Lower lobe of right lung (tissue), 2 donors: ENCODE measurements at regions not wholly inside any gene's neighbourhood (a gene's known extent, or its start where the extent isn't known, plus 50 kb on each side); places are given as distances from the start of the nearest gene placed in this dataset.

Experiments
- ATAC-seq, 2 donors: fragments of 200-7000 bp; cut with Tn5 transposase; one replicate each; pipeline ENCODE4 v1.9.1; 2020 to 2022; ENCODE audit warnings: mild to moderate bottlenecking in 2 of 2, moderate library complexity in 2 of 2
- DNase-seq: peaks from one replicate; pipeline ENCODE4 v3.0.0-alpha.2; 2020
- H3K27ac ChIP-seq: fragments of 200-600 bp; one replicate; pipeline ENCODE4 v1.8.0; 2022
- H3K27me3 ChIP-seq: fragments of 200-600 bp; one replicate; pipeline ENCODE4 v1.8.0; 2022; ENCODE audit warnings: low read depth
- H3K36me3 ChIP-seq: fragments of 200-600 bp; one replicate; pipeline ENCODE4 v1.8.0; 2022; ENCODE audit warnings: mild to moderate bottlenecking
- H3K4me1 ChIP-seq: fragments of 200-600 bp; one replicate; pipeline ENCODE4 v1.8.0; 2022
- H3K4me3 ChIP-seq: fragments of 200-600 bp; one replicate; pipeline ENCODE4 v1.8.0; 2022; ENCODE audit warnings: mild to moderate bottlenecking
- H3K9me3 ChIP-seq: fragments of 200-600 bp; one replicate; pipeline ENCODE4 v1.8.0; 2022
- CTCF ChIP-seq: fragments of 200-600 bp; IDR thresholded peaks from one replicate; pipeline ENCODE4 v1.8.0; 2022; ENCODE audit warnings: antibody characterized with exemption, mild to moderate bottlenecking
- intact Hi-C: fragments of 100-400 bp; cut with DNase I; formaldehyde crosslinking; loops from one replicate; pipeline ENCODE4 v1.11.0; 2022
- donor health status: DM: no; HTN: yes; CAD: no; lungs with severe emphysema.

DNA sequence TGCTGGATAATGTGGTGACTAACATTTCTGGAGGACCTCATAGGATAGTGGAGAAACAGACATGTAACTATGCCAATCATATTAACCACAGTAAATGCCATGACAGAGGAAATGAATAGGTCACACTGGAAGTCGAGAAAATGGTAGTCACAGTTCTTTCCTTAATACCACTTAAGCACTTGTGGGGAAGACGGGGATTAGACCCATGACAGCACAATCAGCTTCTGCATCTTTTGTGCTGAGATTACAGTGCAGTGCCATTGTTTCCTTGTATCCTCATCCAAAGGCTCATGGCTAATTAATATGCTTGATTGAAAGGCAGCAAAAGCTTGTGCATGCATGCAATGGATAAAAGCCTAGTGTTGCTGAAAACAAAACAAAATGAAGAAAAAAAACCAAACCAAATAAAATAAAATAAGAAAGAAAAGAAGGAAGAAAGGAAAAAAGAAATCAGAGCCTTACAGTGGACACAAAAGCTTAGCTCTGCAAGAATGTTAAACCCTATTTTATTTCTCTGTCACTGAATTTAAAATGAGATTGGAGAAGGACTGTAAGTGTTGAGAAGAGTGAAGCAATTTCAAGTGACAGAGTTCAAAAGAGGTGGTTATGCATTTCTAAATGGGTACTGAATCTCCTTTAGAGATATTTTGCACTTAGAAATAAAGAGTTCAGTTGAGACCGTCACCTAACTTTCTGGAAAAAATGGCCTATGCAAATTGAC is 1011.9 kb downstream of the CDH8 start:
- no peak overlapping the region for H3K4me3 ChIP-seq
- DNase-seq, result no peak
- no peaks in the 10 kb centered on the region for H3K4me1 ChIP-seq
- TF ChIP-seq CTCF, result no peak
- no peak overlapping the region for H3K27ac ChIP-seq
- ATAC-seq, result no peak
- H3K27me3 ChIP-seq, result no peaks in the 10 kb centered on the region
- intact Hi-C loops, result no loop called here
- H3K36me3 ChIP-seq, result no peaks in the 10 kb centered on the region
- H3K9me3 ChIP-seq, result no peaks in the 10 kb centered on the region

DNA sequence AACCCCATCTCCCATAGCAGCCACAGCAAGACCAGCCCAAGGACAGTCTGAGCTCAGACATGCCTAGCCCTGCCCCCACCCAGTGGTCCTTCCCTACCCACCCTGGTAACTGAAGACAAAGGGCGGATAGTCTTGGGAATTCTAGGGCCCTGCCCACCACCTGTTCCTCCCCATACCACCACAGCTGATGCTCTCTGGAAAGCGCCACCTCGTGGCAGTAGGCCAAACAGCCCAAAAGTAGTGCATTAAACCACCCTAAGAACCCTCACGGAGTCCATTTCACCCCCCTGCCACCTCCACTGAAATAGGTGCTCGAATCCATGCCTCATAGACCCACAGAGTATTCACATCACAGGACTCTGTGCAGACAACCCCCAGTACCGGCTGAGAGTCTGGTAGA is 1021.4 kb downstream of the CDH8 start:
- H3K27ac ChIP-seq, result no peak overlapping the region
- ATAC-seq (no peak), DNase-seq (no peak)
- H3K36me3 ChIP-seq, result no peaks in the 10 kb centered on the region
- H3K4me1 ChIP-seq, result no peaks in the 10 kb centered on the region
- H3K27me3 ChIP-seq, result no peaks in the 10 kb centered on the region
- TF ChIP-seq CTCF, result no peak
- H3K9me3 ChIP-seq, result no peaks in the 10 kb centered on the region
- intact Hi-C loops, result no loop called here
- no peak overlapping the region for H3K4me3 ChIP-seq

DNA sequence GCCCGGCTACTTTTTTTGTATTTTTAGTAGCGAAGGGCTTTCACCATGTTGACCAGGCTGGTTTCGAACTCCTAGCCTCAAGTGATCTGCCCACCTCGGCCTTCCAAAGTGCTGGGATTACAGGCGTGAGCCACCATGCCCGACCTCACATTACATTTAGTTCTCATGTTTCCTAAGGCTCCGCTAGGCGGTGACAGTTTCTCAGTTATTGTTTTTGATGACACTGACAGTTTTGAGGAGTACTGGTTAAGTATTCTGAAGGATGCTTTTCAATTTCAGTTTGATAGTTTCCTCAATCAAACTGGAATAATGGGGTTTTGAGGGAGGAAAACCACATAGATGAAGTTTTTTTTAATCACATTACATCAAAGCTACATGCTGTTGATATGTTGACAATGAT is 1028.5 kb downstream of the CDH8 start:
- Histone ChIP-seq H3K4me3 (no peak overlapping the region), H3K4me1 (no peaks in the 10 kb centered on the region), H3K27me3 (no peaks in the 10 kb centered on the region), H3K9me3 (no peaks in the 10 kb centered on the region), H3K36me3 (no peaks in the 10 kb centered on the region), H3K27ac (no peak overlapping the region)
- intact Hi-C loops, result no loop called here
- no peak for DNase-seq
- ATAC-seq, result no peak
- TF ChIP-seq CTCF, result no peak

- DNase-seq (no peak), ATAC-seq (no peak)
- intact Hi-C loops, result no loop called here
- TF ChIP-seq CTCF, result no peak
- H3K4me3 ChIP-seq, result no peak overlapping the region
- H3K9me3 ChIP-seq, result no peaks in the 10 kb centered on the region
- H3K27ac ChIP-seq, result no peak overlapping the region
- no peaks in the 10 kb centered on the region for H3K4me1 ChIP-seq
- no peaks in the 10 kb centered on the region for H3K36me3 ChIP-seq
- H3K27me3 ChIP-seq, result no peaks in the 10 kb centered on the region
Measured at GRCh38 chr16:61005952-61006351, 1030.3 kb downstream of the CDH8 start.

DNA sequence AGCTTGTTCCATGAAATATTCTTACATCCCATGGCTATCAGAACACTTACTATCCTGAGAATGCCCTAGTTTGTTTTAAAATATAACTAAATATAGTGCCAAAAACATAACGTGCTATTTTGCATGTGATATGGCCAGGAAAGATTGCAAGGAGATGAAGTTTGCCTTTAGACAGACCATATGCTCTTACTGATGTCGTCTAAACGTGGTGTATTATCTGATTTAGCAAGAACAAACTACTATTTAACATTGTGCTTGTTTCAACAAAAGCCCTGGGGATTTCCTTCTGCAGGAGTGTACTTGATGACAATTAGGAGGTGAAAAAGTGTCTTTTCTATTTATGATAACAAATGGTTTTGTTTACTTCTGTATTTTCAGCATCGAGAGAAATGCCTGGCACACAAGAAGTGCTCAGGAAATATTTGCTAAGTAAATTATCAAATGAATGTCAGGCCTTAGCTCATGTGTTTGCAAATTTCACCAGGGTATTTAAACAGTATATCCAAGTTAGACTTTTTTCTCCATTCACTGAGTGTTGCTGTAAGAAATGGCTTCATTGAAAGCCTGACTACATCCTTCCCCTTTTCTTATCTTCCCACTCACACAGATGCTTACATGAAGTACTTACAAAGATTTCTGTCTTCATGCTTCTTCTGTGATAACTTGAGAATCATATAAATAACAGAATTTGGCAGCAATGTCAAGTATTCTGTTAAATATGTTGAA is 1033.6 kb downstream of the CDH8 start:
- Histone ChIP-seq H3K9me3 (no peaks in the 10 kb centered on the region), H3K36me3 (no peaks in the 10 kb centered on the region), H3K27ac (no peak overlapping the region), H3K4me1 (no peaks in the 10 kb centered on the region), H3K27me3 (no peaks in the 10 kb centered on the region), H3K4me3 (no peak overlapping the region)
- no peak for TF ChIP-seq CTCF
- DNase-seq (no peak), ATAC-seq (no peak)
- intact Hi-C loops, result no loop called here
